T-cell (primary cell): ENCODE measurements at regions not wholly inside any gene's neighbourhood (a gene's known extent, or its start where the extent isn't known, plus 50 kb on each side); places are given as distances from the start of the nearest gene placed in this dataset.

Experiments used
- ATAC-seq, 4 experiments: fragments of 200-7000 bp in 3 of 4; fragments of 150-1000 bp in 1 of 4; cut with Tn5 transposase; replicated peaks in 1 of 4; 1 replicate in 3 of 4; 2 replicates in 1 of 4; pipeline ENCODE4 v1.10.0; 2021; ENCODE audit warnings: moderate library complexity in 3 of 4, mild to moderate bottlenecking in 2 of 4, moderate number of reproducible peaks in 1 of 4
- CTCF ChIA-PET, 2 donors: fragments of 300-600 bp; sonication (Branson Sonifier 250); formaldehyde crosslinking; loops; one replicate each; lab custom pipeline; 2022; ENCODE audit warnings: antibody characterized with exemption in 2 of 2; lab: Charles Lee
- POLR2A ChIA-PET, 2 donors: fragments of 300-600 bp; sonication (Branson Sonifier 250); formaldehyde crosslinking; loops; one replicate each; lab custom pipeline; 2022; ENCODE audit warnings: antibody characterized with exemption in 2 of 2; lab: Charles Lee
- DNase-seq, 35 experiments: peaks; one replicate each; pipeline versions ENCODE4 v3.0.0 to v3.0.0-alpha.2; 2013 to 2023
- H3K27ac ChIP-seq: one replicate; pipeline ENCODE4 v1.5.1; 2013; ENCODE audit warnings: low read length
- H3K27me3 ChIP-seq, 2 experiments: replicated peaks in 1 of 2; 1 replicate in 1 of 2; 2 replicates in 1 of 2; pipeline versions ENCODE4 v1.6.1 to v1.7.0; 2013; ENCODE audit warnings: low read length in 1 of 2, mixed read lengths in 1 of 2; ENCODE audit not compliant: control insufficient read depth in 2 of 2, insufficient read depth in 2 of 2; ENCODE audit errors: extremely low read depth in 1 of 2
- H3K36me3 ChIP-seq, 2 donors: 1 replicate in 1 of 2; 2 replicates in 1 of 2; pipeline versions ENCODE4 v1.6.1 to v1.7.0; 2013; ENCODE audit warnings: low read length in 1 of 2; ENCODE audit not compliant: control insufficient read depth in 2 of 2, insufficient read depth in 1 of 2; ENCODE audit errors: extremely low read depth in 1 of 2
- H3K4me1 ChIP-seq, 2 experiments: 1 replicate in 1 of 2; 2 replicates in 1 of 2; pipeline versions ENCODE4 v1.6.1 to v1.7.0; 2013; ENCODE audit warnings: low read length in 2 of 2, mixed read lengths in 1 of 2; ENCODE audit not compliant: insufficient read depth in 2 of 2, control insufficient read depth in 1 of 2; ENCODE audit errors: extremely low read depth in 1 of 2
- H3K4me3 ChIP-seq, 2 donors: 1 replicate in 1 of 2; 2 replicates in 1 of 2; pipeline versions ENCODE4 v1.5.1 to v1.7.0; 2013; ENCODE audit warnings: mild to moderate bottlenecking in 2 of 2, low read length in 1 of 2, moderate library complexity in 1 of 2; ENCODE audit not compliant: control insufficient read depth in 1 of 2; ENCODE audit errors: extremely low read depth in 1 of 2
- H3K9me3 ChIP-seq: 2 replicates; pipeline ENCODE4 v1.7.0; 2013
- H3K27ac Mint-ChIP-seq, 2 donors: one replicate each; pipeline ENCODE4 v1.8.0; 2020 to 2021; ENCODE audit warnings: mild to moderate bottlenecking in 2 of 2, mixed read lengths in 2 of 2
- H3K27me3 Mint-ChIP-seq, 2 donors: one replicate each; pipeline ENCODE4 v1.8.0; 2021 to 2022; ENCODE audit warnings: mixed read lengths in 2 of 2
- H3K36me3 Mint-ChIP-seq: one replicate; pipeline ENCODE4 v1.8.0; 2021; ENCODE audit warnings: mixed read lengths
- H3K4me1 Mint-ChIP-seq, 3 donors: one replicate each; pipeline ENCODE4 v1.8.0; 2020 to 2022; ENCODE audit warnings: mixed read lengths in 3 of 3, mild to moderate bottlenecking in 1 of 3
- H3K4me3 Mint-ChIP-seq, 3 donors: one replicate each; pipeline ENCODE4 v1.8.0; 2020 to 2022; ENCODE audit warnings: mild to moderate bottlenecking in 3 of 3, mixed read lengths in 3 of 3, moderate library complexity in 3 of 3
- H3K9me3 Mint-ChIP-seq, 3 donors: one replicate each; pipeline ENCODE4 v1.8.0; 2020 to 2022; ENCODE audit warnings: mixed read lengths in 3 of 3
- WGBS: methylation state at CpG from one replicate; pipeline ENCODE4 v1.1.5; 2013; ENCODE audit warnings: missing lambda C conversion rate; ENCODE audit not compliant: insufficient coverage; 5-methylcytosine and 5-hydroxymethylcytosine counted together

- Histone ChIP-seq H3K27me3 (no peaks in the 10 kb centered on the region), H3K4me3 (no peak overlapping the region), H3K9me3 (no peaks in the 10 kb centered on the region), H3K36me3 (no peaks in the 10 kb centered on the region), H3K4me1 (no peaks in the 10 kb centered on the region), H3K27ac (no peak overlapping the region)
- ChIA-PET CTCF (no interaction called here), POLR2A (no interaction called here)
- Mint-ChIP-seq H3K27ac (no peak overlapping the region), H3K4me3 (no peak overlapping the region), H3K9me3 (no peaks in the 10 kb centered on the region), H3K4me1 (no peaks in the 10 kb centered on the region), H3K27me3 (no peaks in the 10 kb centered on the region), H3K36me3 (no peaks in the 10 kb centered on the region)
- 76% methylated on average over 2 of the region's 2 CpGs for WGBS
- no peak for ATAC-seq
- DNase-seq, result no peak
Observed at GRCh38 chr12:24066865-24067264, 117.4 kb upstream of the SOX5 start.

DNA sequence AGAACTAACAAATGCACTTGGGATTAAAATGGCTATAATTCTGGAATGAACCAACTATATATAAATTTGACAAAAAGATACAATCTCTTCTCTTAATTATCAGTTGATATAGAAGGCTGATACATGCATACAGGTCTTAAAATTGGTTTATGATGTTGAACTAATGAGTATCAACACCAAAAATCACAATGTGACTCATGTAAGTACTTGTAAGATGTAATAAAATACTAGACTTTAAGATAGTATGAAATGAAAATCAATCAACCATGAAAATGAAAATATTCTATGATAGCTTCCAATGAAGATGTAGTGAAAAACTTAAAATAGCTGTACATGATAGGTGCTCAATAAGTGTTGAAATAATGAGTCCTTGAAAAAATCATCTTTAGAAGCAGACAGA lies 116.6 kb upstream of the SOX5 start:
- H3K36me3 ChIP-seq, result no peaks in the 10 kb centered on the region
- Mint-ChIP-seq H3K36me3 (no peaks in the 10 kb centered on the region), H3K4me1 (no peaks in the 10 kb centered on the region), H3K9me3 (no peaks in the 10 kb centered on the region), H3K27me3 (no peaks in the 10 kb centered on the region), H3K4me3 (no peak overlapping the region), H3K27ac (no peak overlapping the region)
- H3K27me3 ChIP-seq, result no peaks in the 10 kb centered on the region
- H3K27ac ChIP-seq, result no peak overlapping the region
- H3K9me3 ChIP-seq, result no peaks in the 10 kb centered on the region
- no peaks in the 10 kb centered on the region for H3K4me1 ChIP-seq
- POLR2A ChIA-PET, result no interaction called here
- CTCF ChIA-PET, result interaction anchor here in 1 of 2 donors (0.7 kb wide), 1 partner anchor 466 kb away, joined by 3 read pairs; no protein-coding TSS in a partner anchor
- DNase-seq (no peak), ATAC-seq (no peak)
- no peak overlapping the region for H3K4me3 ChIP-seq

- DNase-seq (no peak), ATAC-seq (no peak)
- Histone ChIP-seq H3K4me3 (no peak overlapping the region), H3K4me1 (no peaks in the 10 kb centered on the region), H3K27me3 (no peaks in the 10 kb centered on the region), H3K27ac (no peak overlapping the region), H3K36me3 (no peaks in the 10 kb centered on the region), H3K9me3 (no peaks in the 10 kb centered on the region)
- POLR2A ChIA-PET, result no interaction called here
- peaks cover 0 to 4% (median 3%) of the 10 kb centered on the region in 3 donors for H3K9me3 Mint-ChIP-seq
- no peak overlapping the region for H3K4me3 Mint-ChIP-seq
- H3K27me3 Mint-ChIP-seq, result no peaks in the 10 kb centered on the region
- CTCF ChIA-PET, result no interaction called here
- H3K27ac Mint-ChIP-seq, result no peak overlapping the region
- H3K36me3 Mint-ChIP-seq, result no peaks in the 10 kb centered on the region
- no peaks in the 10 kb centered on the region for H3K4me1 Mint-ChIP-seq
- WGBS, result no CpG with 5 or more reads among the region's 1 CpG
Observed at GRCh38 chr12:24062642-24063245, 113.3 kb upstream of the SOX5 start.

- no peak overlapping the region for H3K27ac ChIP-seq
- no peak overlapping the region for H3K4me3 ChIP-seq
- ChIA-PET POLR2A (no interaction called here), CTCF (no interaction called here)
- Mint-ChIP-seq H3K27ac (no peak overlapping the region), H3K4me1 (no peaks in the 10 kb centered on the region), H3K4me3 (no peak overlapping the region), H3K27me3 (no peaks in the 10 kb centered on the region), H3K36me3 (no peaks in the 10 kb centered on the region), H3K9me3 (peaks cover 0 to 4% (median 3%) of the 10 kb centered on the region in 3 donors)
- DNase-seq (no peak), ATAC-seq (no peak)
- no peaks in the 10 kb centered on the region for H3K27me3 ChIP-seq
- H3K36me3 ChIP-seq, result no peaks in the 10 kb centered on the region
- H3K4me1 ChIP-seq, result no peaks in the 10 kb centered on the region
- no CpG with 5 or more reads among the region's 1 CpG for WGBS
- no peaks in the 10 kb centered on the region for H3K9me3 ChIP-seq
Observed at GRCh38 chr12:24060089-24060488, 110.6 kb upstream of the SOX5 start.

DNA sequence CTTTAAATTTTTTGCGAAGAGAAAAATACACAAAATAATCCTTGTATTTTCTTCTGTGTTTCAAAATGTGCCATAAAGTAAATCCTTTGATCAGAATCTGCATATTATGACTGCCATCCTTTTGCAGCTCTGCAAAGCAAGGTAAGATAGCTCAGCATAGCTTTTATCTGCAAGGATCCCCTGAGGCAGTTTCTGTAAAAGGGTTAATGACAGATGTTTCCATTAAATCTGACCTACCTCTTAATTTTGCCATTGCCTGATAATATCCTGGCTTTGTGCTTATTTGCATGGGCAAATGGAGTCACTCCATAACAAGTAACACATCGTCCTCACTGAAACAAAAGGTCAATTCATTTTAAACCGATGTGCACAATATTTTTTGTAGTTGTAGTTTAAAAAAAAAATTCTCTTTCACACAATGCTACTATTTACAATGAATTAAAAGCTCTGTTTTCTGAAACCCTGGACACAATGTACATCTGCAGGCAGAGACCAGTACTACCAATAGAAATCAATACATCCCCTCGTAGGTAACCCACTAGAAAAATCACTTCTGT lies 108.5 kb upstream of the SOX5 start:
- H3K27me3 ChIP-seq, result no peaks in the 10 kb centered on the region
- H3K4me1 Mint-ChIP-seq, result no peaks in the 10 kb centered on the region
- ATAC-seq, result no peak
- no peaks in the 10 kb centered on the region for H3K36me3 ChIP-seq
- H3K4me3 ChIP-seq, result no peak overlapping the region
- no peak overlapping the region for H3K27ac ChIP-seq
- DNase-seq, result no peak
- peaks cover 3 to 4% (median 4%) of the 10 kb centered on the region in 3 donors for H3K9me3 Mint-ChIP-seq
- H3K36me3 Mint-ChIP-seq, result no peaks in the 10 kb centered on the region
- ChIA-PET POLR2A (no interaction called here), CTCF (interaction anchor here in 1 of 2 donors (0.6 kb wide), 1 partner anchor 18 kb away, joined by 3 read pairs; no protein-coding TSS in a partner anchor)
- no peak overlapping the region for H3K27ac Mint-ChIP-seq
- H3K9me3 ChIP-seq, result no peaks in the 10 kb centered on the region
- WGBS, result 100% methylated on average over 1 of the region's 4 CpGs
- no peaks in the 10 kb centered on the region for H3K4me1 ChIP-seq
- no peak overlapping the region for H3K4me3 Mint-ChIP-seq
- no peaks in the 10 kb centered on the region for H3K27me3 Mint-ChIP-seq

GRCh38 chr12:24055747-24056146 lies 106.3 kb upstream of the SOX5 start:
- Mint-ChIP-seq H3K9me3 (peaks cover 3 to 4% (median 4%) of the 10 kb centered on the region in 3 donors), H3K4me1 (no peaks in the 10 kb centered on the region), H3K36me3 (no peaks in the 10 kb centered on the region), H3K27ac (no peak overlapping the region), H3K4me3 (no peak overlapping the region), H3K27me3 (no peaks in the 10 kb centered on the region)
- DNase-seq, result no peak
- H3K27me3 ChIP-seq, result no peaks in the 10 kb centered on the region
- H3K9me3 ChIP-seq, result no peaks in the 10 kb centered on the region
- H3K4me3 ChIP-seq, result no peak overlapping the region
- ChIA-PET CTCF (interaction anchor here in 1 of 2 donors (0.6 kb wide), 1 partner anchor 13 kb away, joined by 3 read pairs; no protein-coding TSS in a partner anchor), POLR2A (no interaction called here)
- H3K4me1 ChIP-seq, result no peaks in the 10 kb centered on the region
- ATAC-seq, result no peak
- H3K27ac ChIP-seq, result no peak overlapping the region
- WGBS, result no CpG with 5 or more reads among the region's 1 CpG
- H3K36me3 ChIP-seq, result no peaks in the 10 kb centered on the region
